Vagina (tissue), 2 donors: ENCODE measurements at regions not wholly inside any gene's neighbourhood (a gene's known extent, or its start where the extent isn't known, plus 50 kb on each side); places are given as distances from the start of the nearest gene placed in this dataset.
"Not testable (repeated sequence)": the region's sequence is repeated elsewhere in the genome, so short reads cannot be mapped to it uniquely, and the experiment has no call there.

Experiments
- POLR2A ChIP-seq, 2 donors: fragments of 450-650 bp; IDR thresholded peaks; one replicate each; pipeline ENCODE4 v1.6.1; 2017; ENCODE audit warnings: antibody characterized with exemption in 2 of 2, mild to moderate bottlenecking in 2 of 2, moderate library complexity in 2 of 2
- TF ChIP-seq, protein P1 (sequence below), 3 experiments: fragments of 450-650 bp in 2 of 3; fragments of 200-600 bp in 1 of 3; sonication (generic) in 1 of 3; IDR thresholded peaks; one replicate each; pipeline ENCODE4 v1.5.1; 2017 to 2019; ENCODE audit warnings: antibody characterized with exemption in 3 of 3, mild to moderate bottlenecking in 2 of 3, moderate library complexity in 2 of 3

DNA sequence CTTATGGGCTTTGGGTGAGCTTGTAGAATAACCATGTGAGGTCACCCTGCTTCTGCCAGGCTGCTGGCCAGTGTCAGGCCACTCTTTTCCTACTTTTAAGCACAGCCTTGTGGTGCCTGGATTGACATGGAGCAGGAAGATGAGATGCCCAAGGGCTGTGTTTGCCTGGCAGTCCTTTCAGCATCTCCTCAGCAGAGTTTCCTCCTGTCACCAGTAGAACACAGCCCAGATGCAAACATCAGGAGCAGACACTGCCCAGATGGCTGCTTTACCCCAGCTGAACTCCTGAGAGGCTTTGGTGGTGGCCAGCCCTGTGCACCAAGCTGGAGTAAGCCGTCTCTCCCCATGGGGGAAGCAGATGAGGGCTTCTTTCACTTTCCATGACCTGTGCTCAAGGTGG is 332.0 kb upstream of the FRG2C start:
- TF ChIP-seq POLR2A (IDR thresholded peaks at IDR 0.05) = not testable (repeated sequence)
- TF ChIP-seq, protein P1, sequence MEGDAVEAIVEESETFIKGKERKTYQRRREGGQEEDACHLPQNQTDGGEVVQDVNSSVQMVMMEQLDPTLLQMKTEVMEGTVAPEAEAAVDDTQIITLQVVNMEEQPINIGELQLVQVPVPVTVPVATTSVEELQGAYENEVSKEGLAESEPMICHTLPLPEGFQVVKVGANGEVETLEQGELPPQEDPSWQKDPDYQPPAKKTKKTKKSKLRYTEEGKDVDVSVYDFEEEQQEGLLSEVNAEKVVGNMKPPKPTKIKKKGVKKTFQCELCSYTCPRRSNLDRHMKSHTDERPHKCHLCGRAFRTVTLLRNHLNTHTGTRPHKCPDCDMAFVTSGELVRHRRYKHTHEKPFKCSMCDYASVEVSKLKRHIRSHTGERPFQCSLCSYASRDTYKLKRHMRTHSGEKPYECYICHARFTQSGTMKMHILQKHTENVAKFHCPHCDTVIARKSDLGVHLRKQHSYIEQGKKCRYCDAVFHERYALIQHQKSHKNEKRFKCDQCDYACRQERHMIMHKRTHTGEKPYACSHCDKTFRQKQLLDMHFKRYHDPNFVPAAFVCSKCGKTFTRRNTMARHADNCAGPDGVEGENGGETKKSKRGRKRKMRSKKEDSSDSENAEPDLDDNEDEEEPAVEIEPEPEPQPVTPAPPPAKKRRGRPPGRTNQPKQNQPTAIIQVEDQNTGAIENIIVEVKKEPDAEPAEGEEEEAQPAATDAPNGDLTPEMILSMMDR (IDR thresholded peaks at IDR 0.05) = not testable (repeated sequence)
